NCI-H2227 (cell line): ENCODE measurements at regions not wholly inside any gene's neighbourhood (a gene's known extent, or its start where the extent isn't known, plus 50 kb on each side); places are given as distances from the start of the nearest gene placed in this dataset.
A peak's percentile ranks its signal among the peaks of the same experiment; 100 is the strongest.

Experiments
- DNase-seq: peaks from one replicate; lab custom pipeline; 2025; ENCODE audit not compliant: unreplicated experiment; lab: John Stamatoyannopoulos, UW

DNA sequence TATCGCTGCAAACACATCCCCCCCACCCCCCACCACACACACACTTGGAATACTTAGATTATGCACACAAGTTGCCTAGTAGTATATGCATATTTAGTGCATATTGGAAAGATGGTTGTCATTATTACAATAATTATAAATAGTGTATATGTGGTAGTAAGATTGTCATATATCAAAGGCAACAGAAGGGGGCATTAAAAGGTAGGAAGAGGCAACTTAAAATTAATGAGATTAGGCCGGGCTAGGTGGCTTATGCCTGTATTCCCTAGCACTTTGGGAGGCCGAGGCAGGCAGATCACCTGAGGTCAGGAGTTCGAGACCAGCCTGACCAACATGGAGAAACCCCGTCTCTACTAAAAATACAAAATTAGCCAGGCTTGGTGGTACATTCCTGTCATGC, 52.1 kb downstream of the GSC start:
- DNase-seq: no peak

DNA sequence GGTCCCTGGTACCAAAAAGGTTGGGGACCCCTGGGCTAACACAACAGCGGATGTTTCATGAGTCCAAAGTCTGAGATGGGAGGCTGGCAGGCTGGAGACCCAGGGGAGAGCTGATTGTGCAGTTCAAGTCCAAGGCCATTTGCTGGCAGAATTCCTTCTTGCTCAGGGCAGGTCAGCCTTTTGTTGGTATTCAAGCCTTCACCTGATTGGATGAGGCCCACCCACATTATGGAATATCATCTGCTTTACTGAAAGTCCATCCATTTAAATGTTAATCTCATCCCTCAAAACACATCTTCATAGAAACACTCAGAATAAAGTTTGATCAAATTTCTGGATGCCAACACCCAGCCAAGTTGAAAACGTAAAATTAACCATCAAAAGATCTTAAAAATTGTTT, 52.9 kb downstream of the GSC start:
- DNase-seq: no peak

DNA sequence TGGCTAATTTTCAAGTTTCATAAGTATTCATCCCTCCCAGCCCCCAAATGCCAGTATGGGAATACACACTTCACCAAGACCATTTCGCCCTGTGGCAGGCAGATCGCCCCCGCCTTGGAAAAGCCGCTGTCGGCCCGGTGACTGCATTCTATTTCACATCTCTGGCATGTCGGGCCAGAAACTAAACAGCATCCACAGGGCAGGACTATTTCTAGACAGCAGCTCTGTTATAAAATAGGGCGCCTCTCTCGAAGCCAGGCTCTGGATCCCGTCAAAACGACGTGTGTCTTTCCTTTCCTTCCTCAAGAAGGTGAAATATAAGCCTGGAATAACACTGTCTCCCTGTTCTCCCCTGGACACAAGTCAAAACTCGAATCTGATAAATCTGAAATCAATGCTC, 56.8 kb downstream of the GSC start:
- no peak for DNase-seq

DNA sequence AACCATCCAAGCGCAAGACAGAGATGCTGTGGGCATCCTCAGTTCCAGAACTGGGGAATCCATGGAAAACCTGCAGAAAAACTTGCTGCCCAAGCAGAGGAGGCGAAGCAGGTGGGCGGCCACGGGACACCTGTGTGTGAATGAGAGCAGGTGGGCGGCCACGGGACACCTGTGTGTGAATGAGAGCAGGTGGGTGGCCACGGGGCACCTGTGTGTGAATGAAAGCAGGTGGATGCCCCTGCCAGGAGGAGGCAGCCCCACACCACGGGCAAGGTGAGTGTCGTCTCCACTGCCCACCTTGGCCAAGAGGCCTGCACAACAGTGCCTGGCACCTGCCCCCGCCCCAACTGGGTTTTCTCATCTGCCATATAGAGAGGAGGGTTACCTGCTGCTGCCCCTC, 59.2 kb downstream of the GSC start:
- DNase-seq: no peak

DNA sequence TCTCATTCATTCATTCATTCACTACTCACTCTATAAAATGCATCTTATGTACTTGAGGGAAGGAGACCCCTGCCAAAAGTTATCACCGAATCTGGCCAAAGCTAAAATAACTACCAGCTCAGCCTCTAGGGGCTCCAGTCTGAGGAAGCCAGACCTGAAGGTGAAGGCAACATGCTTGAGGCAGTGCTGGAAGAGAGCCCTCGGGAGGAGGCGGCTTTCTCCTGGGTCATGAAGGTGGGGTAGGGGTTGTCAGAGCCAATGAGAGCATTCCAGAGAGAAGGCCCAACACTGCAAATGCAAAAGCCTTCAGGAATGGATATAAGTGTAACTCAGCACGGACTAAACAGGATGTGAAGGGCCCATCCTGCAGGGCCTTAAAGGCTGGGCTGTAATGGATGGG, 62.4 kb downstream of the GSC start:
- no peak for DNase-seq

DNA sequence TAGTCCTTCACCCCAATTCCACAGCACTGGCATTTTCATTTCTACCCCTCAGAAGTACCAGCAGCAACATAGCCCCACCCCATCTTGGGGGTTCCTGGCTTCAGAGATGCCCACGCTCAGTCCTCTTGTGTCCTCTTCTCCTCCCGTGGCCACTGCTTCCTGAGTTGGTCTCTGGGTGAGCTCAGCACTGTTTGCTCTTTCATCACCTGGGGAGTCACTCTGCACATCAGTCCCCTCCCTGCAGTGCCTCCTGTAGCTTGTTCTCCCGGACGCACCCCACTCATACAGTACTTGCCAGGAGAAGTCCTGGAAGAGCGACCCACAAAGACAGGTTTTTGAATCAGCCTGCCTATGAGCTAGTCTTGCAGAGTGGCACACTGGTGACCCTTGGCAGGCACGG, 63.8 kb downstream of the GSC start:
- no peak for DNase-seq

DNA sequence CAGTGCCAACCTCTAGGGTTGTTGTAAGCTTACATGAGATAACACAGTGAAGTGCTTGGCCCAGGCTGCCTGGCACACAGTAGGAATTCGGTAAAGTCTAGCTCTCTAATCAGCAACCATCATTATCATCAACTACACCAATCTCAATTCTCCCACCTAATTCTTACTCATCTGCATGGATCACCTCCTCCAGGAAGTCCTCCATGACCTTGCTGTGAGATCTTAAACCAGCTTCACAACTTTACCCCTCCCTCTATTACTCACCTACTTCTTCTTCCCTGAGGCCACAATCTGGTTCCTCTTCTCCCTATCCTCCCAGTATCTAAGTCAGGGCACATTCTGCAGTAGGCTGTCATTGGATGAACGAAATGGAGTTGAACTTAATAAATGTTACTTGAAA, 67.3 kb downstream of the GSC start:
- no peak for DNase-seq

DNA sequence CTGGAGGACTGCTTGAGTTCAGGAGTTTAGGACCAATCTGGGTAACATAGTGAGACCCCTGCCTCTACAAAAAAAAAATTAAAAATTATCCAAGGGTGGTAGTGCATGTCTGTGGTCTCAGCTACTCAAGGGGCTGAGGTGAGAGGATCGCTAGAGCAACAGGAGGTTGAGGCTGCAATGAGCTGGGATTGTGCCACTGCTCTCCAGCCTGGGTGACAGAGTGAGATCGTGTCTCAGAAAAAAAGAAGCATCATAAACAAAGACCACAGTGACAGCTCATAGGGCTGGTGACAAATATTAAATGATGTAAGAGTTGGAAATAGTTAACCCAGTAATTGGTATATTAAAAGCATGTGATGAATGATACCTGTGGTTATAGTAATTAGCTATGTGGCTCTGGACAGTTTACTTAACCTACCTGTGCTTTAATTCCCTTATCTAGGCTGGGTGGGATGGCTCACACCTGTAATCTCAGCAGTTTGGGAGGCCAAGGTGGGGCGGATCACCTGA, 68.0 kb downstream of the GSC start:
- no peak for DNase-seq

DNA sequence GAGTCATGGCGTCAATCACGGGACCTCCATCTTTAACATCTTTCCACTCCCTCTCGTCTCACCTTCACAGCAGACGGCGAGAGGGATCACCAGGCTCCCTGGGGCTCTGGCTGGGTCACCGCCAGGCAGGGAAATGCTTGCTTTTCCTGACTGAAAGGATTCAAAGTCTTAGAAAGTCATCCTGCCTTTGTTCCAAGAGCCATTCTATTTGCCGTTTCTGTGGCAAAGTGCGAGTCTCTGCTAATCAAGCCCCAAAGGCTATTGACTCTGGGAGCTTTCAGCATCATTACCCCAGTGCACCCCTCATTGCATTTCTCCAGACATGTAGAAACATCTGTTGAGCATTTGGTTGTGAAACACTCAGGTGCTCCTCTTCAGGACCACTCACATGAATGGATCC, 69.6 kb downstream of the GSC start:
- DNase-seq: no peak

DNA sequence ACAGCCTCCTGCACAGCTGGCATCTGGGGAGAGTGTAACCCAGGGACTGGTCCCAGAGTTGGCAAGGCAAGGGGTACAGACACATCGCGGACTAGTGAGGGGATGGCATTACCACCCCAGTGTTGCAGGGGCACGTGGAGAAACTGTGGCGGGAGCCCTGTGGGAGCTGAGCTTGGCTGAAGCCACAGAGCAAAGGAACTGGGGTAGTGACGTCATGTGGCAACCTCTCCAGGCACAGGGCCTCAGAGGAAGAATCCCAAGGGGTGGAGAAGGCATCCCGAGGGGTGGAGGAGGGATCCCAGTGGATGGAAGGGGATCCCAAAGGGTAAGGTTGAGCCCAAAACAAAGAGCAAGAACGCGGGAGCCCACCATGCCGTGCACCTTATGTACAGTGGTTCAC, 70.1 kb downstream of the GSC start:
- no peak for DNase-seq

DNA sequence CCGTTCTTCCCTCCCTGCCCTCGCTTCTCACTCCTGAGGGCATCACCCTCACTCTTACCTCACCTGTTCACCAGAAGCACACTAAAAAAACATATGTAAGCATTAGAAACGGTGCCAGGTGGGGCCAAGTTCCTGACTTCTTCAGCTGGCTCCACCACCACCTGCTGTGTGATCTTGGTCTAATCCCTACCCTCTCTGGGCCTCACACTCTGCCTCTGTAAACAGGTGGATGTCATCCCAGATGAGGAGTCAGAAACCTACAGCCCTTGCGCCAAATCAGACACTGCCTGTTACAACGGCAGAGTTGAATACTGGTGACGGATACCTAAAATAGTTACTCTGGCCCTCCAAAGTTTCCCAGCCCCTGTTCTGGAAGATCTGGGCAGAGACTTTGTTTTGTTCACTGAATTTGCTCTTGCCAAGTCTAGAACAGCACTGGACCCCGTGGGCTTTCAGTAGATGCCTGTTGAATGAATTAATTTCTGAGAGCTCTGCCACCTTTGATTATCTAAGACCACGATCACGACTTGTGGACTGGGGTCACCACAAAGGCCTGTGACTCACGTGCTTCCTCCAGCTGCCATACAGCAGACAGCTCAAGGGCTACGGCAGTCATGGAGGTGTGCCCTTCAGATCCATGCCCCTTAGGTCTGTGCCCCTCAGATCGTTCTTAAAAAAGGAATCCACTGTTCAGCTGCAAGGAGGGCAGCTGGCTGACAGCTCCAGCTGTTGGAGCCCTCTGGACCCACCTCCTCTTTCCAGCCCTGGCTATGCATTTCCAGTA, 71.9 kb downstream of the GSC start:
- DNase-seq: no peak

DNA sequence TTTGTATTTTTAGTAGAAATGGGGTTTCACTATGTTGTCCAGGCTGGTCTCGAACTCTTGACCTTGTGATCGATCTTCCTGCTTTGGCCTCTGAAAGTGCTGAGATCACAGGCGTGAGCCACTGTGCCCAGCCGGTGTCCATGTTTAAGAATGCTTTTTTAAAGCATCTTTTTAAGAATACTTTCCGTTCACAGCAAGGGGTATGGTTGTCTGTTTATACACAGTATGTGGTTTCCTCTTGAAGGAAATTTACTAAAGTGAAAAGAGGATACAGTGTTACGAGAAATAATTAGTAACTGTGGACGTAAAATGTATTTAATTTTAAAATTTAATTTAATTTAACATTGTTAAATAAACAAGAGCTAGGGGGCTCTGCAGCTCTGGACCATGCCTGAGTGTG, 73.4 kb downstream of the GSC start:
- DNase-seq: no peak

DNA sequence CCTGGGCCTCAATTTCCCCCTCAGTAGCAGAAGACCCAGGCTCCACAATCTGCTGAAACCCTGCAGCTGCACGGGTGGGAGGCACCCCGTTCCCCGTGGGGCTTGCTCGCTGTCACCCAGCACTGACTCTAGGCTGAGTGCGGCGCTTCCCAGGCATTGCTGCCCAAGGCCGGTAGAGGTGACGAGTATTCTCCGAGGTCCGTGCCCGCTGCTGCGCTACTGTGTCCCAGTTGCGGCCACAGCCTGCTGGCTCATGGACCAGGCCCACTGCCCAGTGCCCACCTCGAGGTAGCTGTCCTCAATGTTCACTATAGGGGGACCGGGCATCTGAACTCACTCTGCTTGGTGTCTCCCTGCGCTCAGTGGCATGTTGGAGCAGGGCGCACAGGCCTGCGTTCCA, 74.7 kb downstream of the GSC start:
- DNase-seq: no peak

DNA sequence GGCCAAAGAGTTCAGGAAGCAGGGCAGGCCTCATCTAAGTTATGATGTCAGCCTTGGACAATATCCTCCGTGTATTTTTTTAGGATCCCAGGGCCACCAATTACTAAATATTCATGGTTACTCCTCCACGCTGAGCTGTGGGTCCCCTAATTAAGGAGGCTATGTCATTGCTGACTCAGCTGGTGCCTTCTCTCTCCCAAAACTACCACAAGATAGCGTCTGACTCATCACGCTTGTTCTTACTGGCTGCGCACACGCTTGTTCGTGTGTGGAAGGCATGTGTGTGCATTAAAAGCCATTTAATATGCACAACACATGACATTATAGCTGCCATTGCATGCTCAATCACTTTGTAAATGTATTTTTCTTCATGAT, 78.3 kb downstream of the GSC start:
- no peak for DNase-seq

DNA sequence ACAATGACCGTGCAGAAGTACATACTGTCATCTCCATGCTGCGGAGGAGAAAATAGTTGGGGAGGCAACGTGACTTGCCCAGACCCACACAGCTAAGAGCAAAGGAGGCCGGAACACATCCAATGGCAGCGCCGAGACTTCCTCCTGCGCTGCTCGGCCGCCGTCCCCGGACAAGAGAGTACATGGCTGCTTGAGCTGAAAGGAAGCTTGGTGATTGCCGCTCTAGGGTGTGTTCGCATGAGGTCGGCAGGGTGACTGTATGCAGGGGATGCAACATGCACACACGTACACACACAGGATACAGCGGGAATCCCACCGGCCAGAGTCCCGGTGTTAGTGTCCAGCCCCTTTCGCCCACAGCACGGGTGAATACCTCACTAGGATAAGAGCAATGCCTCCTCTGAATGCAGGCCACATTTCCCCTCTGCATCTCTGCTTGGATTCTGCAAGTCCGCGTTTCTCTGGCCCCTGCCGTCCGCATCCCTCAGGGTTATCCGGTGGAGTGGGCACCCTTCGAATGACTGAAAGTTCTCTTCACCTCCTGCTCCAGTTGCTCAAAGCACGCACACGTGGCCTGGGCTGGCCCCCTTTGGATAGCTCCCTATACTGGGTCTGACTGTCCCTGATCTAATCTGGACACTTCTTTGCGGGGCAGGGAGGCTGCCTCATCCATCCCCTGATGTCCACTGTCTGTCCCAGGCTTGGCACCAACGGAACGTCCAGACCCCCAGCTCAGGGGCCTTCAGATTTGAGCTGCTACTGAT, 78.8 kb downstream of the GSC start:
- no peak for DNase-seq

DNA sequence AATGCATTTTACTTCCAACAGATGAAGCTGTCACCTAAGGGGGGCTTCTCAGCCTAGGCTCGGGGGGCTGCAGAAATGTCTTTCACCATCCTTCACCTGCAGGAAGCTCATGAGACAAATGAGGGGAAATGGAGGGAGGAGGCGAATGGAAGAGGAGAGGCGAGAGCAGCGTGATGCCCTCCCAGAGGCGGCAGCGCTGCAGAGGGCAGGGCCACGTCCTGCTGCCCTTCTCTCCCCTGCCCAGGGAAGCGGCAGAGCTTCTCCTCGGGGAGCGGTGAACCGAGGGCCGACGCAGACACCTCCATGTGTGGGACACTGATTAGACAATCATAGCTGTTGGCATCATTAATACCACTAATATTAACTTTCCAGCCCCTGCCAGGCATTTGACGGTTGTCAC, 78.3 kb downstream of the SERPINA3 start:
- DNase-seq: no peak

DNA sequence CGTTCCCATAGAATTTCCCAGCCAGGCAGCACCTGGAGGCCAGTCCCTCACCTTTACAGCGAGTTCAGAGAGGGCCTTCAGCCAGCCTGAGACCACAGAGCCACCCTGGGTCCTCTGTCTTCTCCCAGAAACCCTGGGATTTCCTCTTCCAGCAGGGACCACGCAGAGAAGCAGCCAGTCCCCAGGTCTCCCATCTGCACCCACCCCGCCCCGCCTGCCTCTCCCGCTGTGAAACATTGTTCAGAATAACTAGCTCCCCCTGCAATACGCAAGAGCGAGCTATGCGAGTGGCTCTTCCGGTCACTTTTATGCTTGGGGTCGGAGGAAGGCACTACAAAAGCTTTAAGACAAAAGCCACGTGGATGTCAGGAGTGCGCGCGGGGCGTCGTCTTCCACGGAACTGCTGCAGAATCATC, 77.8 kb downstream of the SERPINA3 start:
- DNase-seq: no peak

DNA sequence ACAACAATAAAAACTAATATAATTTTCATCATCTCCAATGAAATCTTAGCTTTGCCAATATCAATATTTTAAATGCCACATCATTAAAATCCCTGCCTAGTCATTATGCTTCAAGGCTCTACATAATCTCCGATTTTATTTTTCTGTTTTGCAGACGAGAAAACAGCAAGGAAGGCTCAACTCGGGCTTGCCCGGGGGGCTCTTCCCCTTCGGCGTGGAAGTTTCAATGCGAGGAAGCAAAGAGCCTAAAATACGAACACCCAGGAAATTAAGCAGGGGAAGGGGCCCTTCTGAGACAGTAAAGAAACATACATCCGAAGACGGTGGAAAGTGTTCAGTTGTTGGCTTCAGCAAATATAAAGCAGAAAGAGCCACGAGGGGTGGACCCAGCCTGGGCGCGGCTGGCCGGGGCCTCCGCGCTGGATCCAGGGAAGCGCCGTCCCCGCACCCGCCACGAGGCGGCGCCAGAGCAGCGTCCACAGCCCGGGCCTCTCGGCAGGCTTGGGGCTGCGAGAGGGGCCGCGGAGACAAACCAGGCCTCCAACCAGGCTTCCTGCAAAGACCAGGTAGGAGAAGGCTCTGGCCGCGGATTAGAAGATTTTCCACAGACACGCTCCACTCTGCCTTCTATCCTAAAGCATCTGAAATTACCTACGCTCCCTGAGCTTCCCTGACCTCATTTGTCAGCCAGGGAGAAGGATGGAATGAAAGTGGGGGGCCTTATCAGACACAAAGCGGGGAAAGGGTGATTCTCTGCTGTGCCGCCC, 77.2 kb downstream of the SERPINA3 start:
- peak; percentile 80 for DNase-seq

DNA sequence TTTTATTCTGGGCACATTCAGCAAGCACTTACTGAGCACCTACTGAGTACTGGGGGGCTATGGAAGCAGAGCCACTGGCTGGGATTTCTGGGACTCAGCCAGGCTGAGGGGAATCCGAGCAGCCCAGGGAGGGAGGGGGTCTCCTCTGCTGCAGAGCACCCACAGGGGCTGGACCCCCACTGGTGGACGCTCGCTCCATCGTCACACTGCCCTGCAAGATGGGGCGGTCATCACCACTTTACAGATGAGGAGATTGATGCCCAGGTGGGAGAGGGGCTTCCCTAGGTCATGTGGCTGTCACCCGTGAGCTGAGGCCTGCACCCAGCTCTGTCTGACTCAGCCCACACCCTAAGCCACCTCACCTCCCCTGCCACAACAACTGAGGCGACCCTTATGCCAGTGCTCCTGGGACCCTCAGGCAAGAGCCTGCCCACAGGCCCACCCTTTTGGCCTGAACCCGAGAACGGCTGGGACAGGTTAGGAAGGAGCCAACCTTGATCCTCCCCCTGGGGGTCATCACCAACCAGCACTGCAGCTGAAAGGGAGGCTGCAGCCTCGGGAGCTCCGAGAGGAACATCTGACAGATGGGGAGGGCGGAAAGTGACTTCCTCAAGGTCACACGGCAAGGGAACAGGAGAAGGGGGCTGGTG, 74.4 kb downstream of the SERPINA3 start:
- no peak for DNase-seq

DNA sequence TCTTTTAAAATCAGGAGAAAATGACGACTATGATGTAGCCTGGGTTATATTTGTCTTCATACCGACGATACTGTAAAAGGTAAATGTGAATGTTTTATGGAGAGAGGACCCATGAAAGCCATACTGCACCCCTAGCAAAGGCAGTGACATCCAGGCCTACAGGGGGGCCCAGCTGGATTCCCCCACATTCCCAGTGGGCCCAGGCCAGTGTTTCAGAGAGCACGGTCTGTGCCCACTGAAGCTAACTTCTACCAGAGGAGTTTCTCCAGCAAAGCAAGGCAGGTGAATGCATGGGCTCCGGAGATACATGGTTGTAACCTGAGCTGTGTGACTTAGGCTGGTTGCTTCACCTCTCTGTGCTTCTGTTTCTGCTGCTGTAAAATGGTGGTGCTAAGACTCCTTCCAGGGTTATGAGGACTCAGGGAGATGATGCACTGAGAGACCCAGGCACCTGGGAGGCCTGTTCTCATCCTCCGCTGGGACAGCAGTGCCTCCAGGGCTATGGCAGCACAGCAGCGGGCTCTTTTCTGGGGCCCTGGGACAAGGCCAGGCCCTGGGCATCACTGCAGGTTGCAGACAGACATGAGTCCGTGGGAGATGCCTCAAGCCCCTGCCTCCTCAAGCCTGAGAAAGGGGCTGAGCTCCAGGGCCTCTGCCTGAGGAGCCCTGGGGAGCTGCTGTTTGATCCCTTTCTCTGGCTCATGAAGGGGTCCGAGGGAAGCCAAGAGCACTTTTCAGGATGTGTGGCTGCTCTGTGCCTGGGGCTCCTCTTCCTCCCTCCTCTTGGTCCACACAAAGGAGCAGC, 73.7 kb downstream of the SERPINA3 start:
- DNase-seq: no peak
